Psoas muscle (tissue), 7 donors: ENCODE measurements at regions not wholly inside any gene's neighbourhood (a gene's known extent, or its start where the extent isn't known, plus 50 kb on each side); places are given as distances from the start of the nearest gene placed in this dataset.

Experiments used
- ATAC-seq, 4 donors: fragments of 200-7000 bp; cut with Tn5 transposase; one replicate each; pipeline ENCODE4 v1.9.1; 2020; ENCODE audit warnings: moderate library complexity in 3 of 4, mild to moderate bottlenecking in 2 of 4
- DNase-seq, 2 donors: peaks; one replicate each; pipeline ENCODE4 v3.0.0-alpha.2; 2020
- H3K27ac ChIP-seq: fragments of 200-600 bp; one replicate; pipeline ENCODE4 v1.8.0; 2022
- H3K27me3 ChIP-seq, 3 donors: fragments of 200-600 bp in 1 of 3; one replicate each; pipeline versions ENCODE4 v1.6.1 to v1.8.0; 2013 to 2022; ENCODE audit warnings: low read length in 2 of 3, mild to moderate bottlenecking in 2 of 3, moderate library complexity in 1 of 3; ENCODE audit not compliant: insufficient read depth in 3 of 3
- H3K36me3 ChIP-seq, 2 donors: fragments of 200-600 bp in 1 of 2; one replicate each; pipeline versions ENCODE4 v1.6.1 to v1.8.0; 2013 to 2022; ENCODE audit warnings: low read depth in 1 of 2, mild to moderate bottlenecking in 1 of 2, moderate library complexity in 1 of 2; ENCODE audit not compliant: insufficient read depth in 1 of 2
- H3K4me1 ChIP-seq: fragments of 200-600 bp; one replicate; pipeline ENCODE4 v1.8.0; 2022
- H3K4me3 ChIP-seq: fragments of 200-600 bp; one replicate; pipeline ENCODE4 v1.8.0; 2022; ENCODE audit warnings: mild to moderate bottlenecking
- H3K9me3 ChIP-seq: fragments of 200-600 bp; one replicate; pipeline ENCODE4 v1.8.0; 2022
- WGBS, 3 donors: extraction: QIAGEN DNeasy Blood & Tissue Kit; methylation state at CpG; one replicate each; pipeline versions ENCODE4 v1.1.6 to v1.1.7; 2013; 5-methylcytosine and 5-hydroxymethylcytosine counted together
- intact Hi-C, 2 donors: fragments of 100-400 bp; cut with DNase I; formaldehyde crosslinking; loops; one replicate each; pipeline versions ENCODE4 v1.11.0 to v1.14.2; 2022
- TF ChIP-seq, protein P1 (sequence below): fragments of 200-600 bp; IDR thresholded peaks from one replicate; pipeline ENCODE4 v1.8.0; 2022; ENCODE audit warnings: antibody characterized with exemption
- donor health status: healthy with polysubstance abuse.
- donor health status: DM: no; HTN: no; CAD: no; lungs with moderate emphysema.
- donor health status: Bipolar disorder and iron deficiency.
- donor health status: healthy.
- donor health status: DM: yes; HTN: yes; CAD: no.
- donor health status: DM: no; HTN: no; CAD: no.
- donor health status: DM: yes; HTN: yes; CAD: no.

- Histone ChIP-seq H3K27ac (no peak overlapping the region), H3K4me1 (no peaks in the 10 kb centered on the region), H3K36me3 (no peaks in the 10 kb centered on the region), H3K4me3 (no peak overlapping the region), H3K27me3 (no peaks in the 10 kb centered on the region), H3K9me3 (no peaks in the 10 kb centered on the region)
- intact Hi-C loops: no loop called here
- 78 to 82% (median 78%) methylated on average over 1 of the region's 1 CpG for WGBS, 3 donors
- no peak for DNase-seq
- no peak for ATAC-seq
- TF ChIP-seq, protein P1, sequence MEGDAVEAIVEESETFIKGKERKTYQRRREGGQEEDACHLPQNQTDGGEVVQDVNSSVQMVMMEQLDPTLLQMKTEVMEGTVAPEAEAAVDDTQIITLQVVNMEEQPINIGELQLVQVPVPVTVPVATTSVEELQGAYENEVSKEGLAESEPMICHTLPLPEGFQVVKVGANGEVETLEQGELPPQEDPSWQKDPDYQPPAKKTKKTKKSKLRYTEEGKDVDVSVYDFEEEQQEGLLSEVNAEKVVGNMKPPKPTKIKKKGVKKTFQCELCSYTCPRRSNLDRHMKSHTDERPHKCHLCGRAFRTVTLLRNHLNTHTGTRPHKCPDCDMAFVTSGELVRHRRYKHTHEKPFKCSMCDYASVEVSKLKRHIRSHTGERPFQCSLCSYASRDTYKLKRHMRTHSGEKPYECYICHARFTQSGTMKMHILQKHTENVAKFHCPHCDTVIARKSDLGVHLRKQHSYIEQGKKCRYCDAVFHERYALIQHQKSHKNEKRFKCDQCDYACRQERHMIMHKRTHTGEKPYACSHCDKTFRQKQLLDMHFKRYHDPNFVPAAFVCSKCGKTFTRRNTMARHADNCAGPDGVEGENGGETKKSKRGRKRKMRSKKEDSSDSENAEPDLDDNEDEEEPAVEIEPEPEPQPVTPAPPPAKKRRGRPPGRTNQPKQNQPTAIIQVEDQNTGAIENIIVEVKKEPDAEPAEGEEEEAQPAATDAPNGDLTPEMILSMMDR: no peak
Observed at GRCh38 chr18:28334516-28334915, 157.6 kb upstream of the CDH2 start.

GRCh38 chr18:28332071-28332470 lies 155.1 kb upstream of the CDH2 start:
- Histone ChIP-seq H3K4me1 (no peaks in the 10 kb centered on the region), H3K9me3 (no peaks in the 10 kb centered on the region), H3K27me3 (no peaks in the 10 kb centered on the region), H3K36me3 (no peaks in the 10 kb centered on the region), H3K4me3 (no peak overlapping the region), H3K27ac (no peak overlapping the region)
- WGBS, 3 donors: 70 to 77% (median 74%) methylated on average over 3 of the region's 3 CpGs
- ATAC-seq (no peak), DNase-seq (no peak)
- TF ChIP-seq, protein P1: no peak
- intact Hi-C loops: no loop called here

GRCh38 chr18:28331551-28331950 lies 154.6 kb upstream of the CDH2 start:
- Histone ChIP-seq H3K4me1 (no peaks in the 10 kb centered on the region), H3K27me3 (no peaks in the 10 kb centered on the region), H3K4me3 (no peak overlapping the region), H3K9me3 (no peaks in the 10 kb centered on the region), H3K36me3 (no peaks in the 10 kb centered on the region), H3K27ac (no peak overlapping the region)
- no peak for ATAC-seq
- no peak for DNase-seq
- intact Hi-C loops: no loop called here
- TF ChIP-seq, protein P1: no peak
- WGBS, 3 donors: 86 to 90% (median 88%) methylated on average over 4 of the region's 4 CpGs

DNA sequence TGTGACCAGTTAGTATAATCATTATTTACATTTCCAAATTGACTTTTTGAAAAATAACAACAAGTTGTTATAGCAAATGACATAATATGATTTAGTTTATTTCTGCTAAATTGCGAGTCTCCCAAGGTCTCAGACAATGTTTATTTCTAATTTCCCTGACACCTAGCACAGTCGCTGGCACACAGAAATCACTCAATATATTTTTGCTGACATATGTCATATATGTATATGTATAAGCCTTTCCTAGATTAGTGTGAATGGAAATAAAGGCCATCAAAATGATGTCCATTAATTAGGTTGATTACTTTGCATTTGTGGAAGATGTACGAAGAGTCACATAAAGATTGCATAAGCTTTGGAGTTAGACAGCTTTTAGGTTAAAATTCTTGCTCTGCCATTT lies 136.7 kb upstream of the CDH2 start:
- Histone ChIP-seq H3K27me3 (no peaks in the 10 kb centered on the region), H3K27ac (no peak overlapping the region), H3K9me3 (no peaks in the 10 kb centered on the region), H3K36me3 (no peaks in the 10 kb centered on the region), H3K4me3 (no peak overlapping the region), H3K4me1 (no peaks in the 10 kb centered on the region)
- WGBS, 3 donors: 70 to 78% (median 77%) methylated on average over 3 of the region's 3 CpGs
- intact Hi-C loops: no loop called here
- TF ChIP-seq, protein P1: no peak
- ATAC-seq (no peak), DNase-seq (no peak)

DNA sequence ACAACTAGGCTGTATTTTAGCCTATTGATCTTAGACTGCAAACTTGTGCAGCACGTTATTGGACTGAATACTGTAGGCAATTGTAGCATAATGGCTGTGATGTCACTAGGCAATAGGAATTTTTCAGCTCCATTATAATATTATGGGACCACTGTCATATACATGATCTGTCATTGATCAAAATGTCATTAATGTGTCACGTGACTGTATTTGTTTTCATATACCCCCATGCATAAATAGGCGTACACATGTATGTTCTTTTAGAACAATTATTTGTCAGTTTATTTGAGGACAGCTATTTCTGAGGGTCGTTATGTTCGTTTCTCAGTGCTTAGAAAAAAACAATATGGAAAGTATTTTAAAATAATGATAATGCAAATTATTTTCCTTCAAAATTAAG lies 111.9 kb upstream of the CDH2 start:
- 80 to 84% (median 83%) methylated on average over 5 of the region's 5 CpGs for WGBS, 3 donors
- TF ChIP-seq, protein P1: no peak
- intact Hi-C loops: no loop called here

More for the DNA sequence above, 111.9 kb upstream of the CDH2 start:
- Histone ChIP-seq H3K4me1 (no peaks in the 10 kb centered on the region), H3K36me3 (no peaks in the 10 kb centered on the region), H3K4me3 (no peak overlapping the region), H3K27me3 (no peaks in the 10 kb centered on the region), H3K27ac (no peak overlapping the region), H3K9me3 (no peaks in the 10 kb centered on the region)
- DNase-seq (no peak), ATAC-seq (no peak)
